ENCODE measurements at regions not wholly inside any gene's neighbourhood (a gene's known extent, or its start where the extent isn't known, plus 50 kb on each side); places are given as distances from the start of the nearest gene placed in this dataset.

DNA sequence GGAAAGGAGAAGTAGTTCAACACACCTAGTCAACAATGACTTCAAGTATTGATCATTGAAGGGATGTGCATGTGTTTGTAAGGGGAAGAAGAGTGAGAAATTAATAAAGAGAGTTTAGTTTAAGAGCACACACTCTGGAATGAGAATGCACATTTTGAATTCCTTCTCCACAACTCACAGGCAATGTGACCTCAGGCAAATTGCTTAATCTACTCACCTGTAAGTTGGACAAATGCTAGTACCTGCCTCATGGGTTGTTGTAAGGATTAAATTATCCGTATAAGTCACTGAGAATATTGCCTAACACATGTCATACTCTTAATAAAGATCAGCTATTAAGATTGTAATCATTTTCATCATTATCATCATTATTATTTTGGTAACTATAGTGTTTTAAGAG lies 204.0 kb upstream of the NFIA start:
- H3K79me1 ChIP-seq (ENCODE audit: low read depth, low read length): no peaks in the 10 kb centered on the region
- no peaks in the 10 kb centered on the region for H3K9me3 ChIP-seq (ENCODE audit: insufficient read depth in 2 of 2, low read depth in 1 of 2, low read length in 1 of 2)
- no peak overlapping the region for H2BK5ac ChIP-seq (ENCODE audit: low read depth, low read length)
- H2BK15ac ChIP-seq (ENCODE audit: low read length): no peak overlapping the region
- H3K23ac ChIP-seq (ENCODE audit: insufficient read length): no peak overlapping the region
- no peak overlapping the region for H3K4ac ChIP-seq (replicated peaks; ENCODE audit: insufficient read length, low read depth, low read length)
- H3K36me3 ChIP-seq (ENCODE audit: control insufficient read depth in 2 of 4, insufficient read depth in 4 of 4, low read length in 3 of 4): no peaks in the 10 kb centered on the region
- ChIA-PET CTCF (ENCODE audit: partially characterized antibody) (no interaction called here), POLR2A (ENCODE audit: partially characterized antibody) (no interaction called here)
- no peak overlapping the region for H3K14ac ChIP-seq (ENCODE audit: insufficient read length)
- H3K4me1 ChIP-seq (replicated peaks in 1 of 4; ENCODE audit: control insufficient read depth in 3 of 4, insufficient read depth in 4 of 4, low read length in 3 of 4): no peaks in the 10 kb centered on the region
- no peaks in the 10 kb centered on the region for H3K79me2 ChIP-seq (ENCODE audit: control insufficient read depth in 1 of 2, insufficient read depth in 2 of 2, low read length in 2 of 2)
- H3K9ac ChIP-seq (replicated peaks in 1 of 4; ENCODE audit: extremely low read depth in 1 of 4, low read depth in 3 of 4, low read length in 3 of 4): no peak overlapping the region
- H4K20me1 ChIP-seq (replicated peaks in 1 of 2; ENCODE audit: control insufficient read depth in 1 of 2, insufficient read depth in 2 of 2, low read length in 2 of 2): no peaks in the 10 kb centered on the region
- no peak overlapping the region for H2BK20ac ChIP-seq (ENCODE audit: low read length)
- no peak overlapping the region for H3K4me2 ChIP-seq (ENCODE audit: insufficient read depth in 1 of 2, low read depth in 2 of 2, low read length in 2 of 2)
- no peak overlapping the region for H4K5ac ChIP-seq (ENCODE audit: insufficient read length, low read depth, low read length)
- no peak for FAIRE-seq
- WGBS, 2 experiments (ENCODE audit: extremely low coverage in 1 of 2, insufficient coverage in 1 of 2, insufficient read length in 1 of 2, insufficient replicate concordance in 2 of 2, low coverage in 1 of 2, low lambda C conversion rate in 2 of 2, missing lambda C conversion rate in 1 of 2): 88% methylated on average over 1 of the region's 1 CpG; no CpG with 5 or more reads in 1 of the 2 experiments
- no peak overlapping the region for H3K56ac ChIP-seq (replicated peaks; ENCODE audit: insufficient read length, low read depth, low read length)
- H3K27ac ChIP-seq (ENCODE audit: low read depth, low read length): no peak overlapping the region
- H3K23me2 ChIP-seq (ENCODE audit: low read depth, low read length): no peaks in the 10 kb centered on the region
- no peak overlapping the region for H2BK120ac ChIP-seq (replicated peaks; ENCODE audit: low read depth, low read length)
- H4K8ac ChIP-seq (ENCODE audit: extremely low read depth, insufficient read depth, low read length): no peak overlapping the region
- H3K27me3 ChIP-seq (replicated peaks in 1 of 4; ENCODE audit: control insufficient read depth in 3 of 4, extremely low read depth in 1 of 4, insufficient read depth in 3 of 4, low read length in 3 of 4): peaks cover 0 to 1% (median 0%) of the 10 kb centered on the region in 4 experiments; a peak in 1 of 7 replicates
- no peak overlapping the region for H2AK5ac ChIP-seq (ENCODE audit: low read depth, low read length)
- no peak overlapping the region for H2AFZ ChIP-seq (ENCODE audit: low read length)
- H3K18ac ChIP-seq (ENCODE audit: extremely low read depth, low read length): no peak overlapping the region
- H2BK12ac ChIP-seq (ENCODE audit: low read depth, low read length): no peak overlapping the region
- no peak overlapping the region for H3K4me3 ChIP-seq (ENCODE audit: extremely low read depth in 1 of 4, insufficient read depth in 2 of 4, low read depth in 3 of 4, low read length in 4 of 4)
- no peak for DNase-seq (ENCODE audit: low read depth in 1 of 2, low spot score in 2 of 2)
- no peak overlapping the region for H4K91ac ChIP-seq (replicated peaks; ENCODE audit: insufficient read length, low read length)
- TF ChIP-seq TAF1 (IDR thresholded peaks at IDR 0.05; ENCODE audit: low read depth, low read length) (no peak), PHF8 (conservative IDR thresholded peaks at IDR 0.05; ENCODE audit: low read depth, low read length) (no peak), SIRT6 (IDR thresholded peaks at IDR 0.05; ENCODE audit: low read length) (no peak), CTBP2 (IDR thresholded peaks at IDR 0.05; ENCODE audit: borderline replicate concordance, insufficient read depth, insufficient read length, low read length) (no peak), POLR2A (IDR thresholded peaks at IDR 0.05; ENCODE audit: control extremely low read depth in 1 of 2, low read depth in 2 of 2, low read length in 2 of 2) (no peak), SUZ12 (IDR thresholded peaks at IDR 0.05; ENCODE audit: low read length) (no peak), EP300 (IDR thresholded peaks at IDR 0.05; ENCODE audit: borderline replicate concordance in 1 of 2, low read depth in 2 of 2, low read length in 2 of 2) (no peak), CBX5 (IDR thresholded peaks at IDR 0.05; ENCODE audit: low read depth, low read length) (no peak), BRCA1 (IDR thresholded peaks at IDR 0.05; ENCODE audit: low read depth, low read length) (no peak), YY1 (IDR thresholded peaks at IDR 0.05; ENCODE audit: low read depth, low read length) (no peak)
- TF ChIP-seq, protein P1, sequence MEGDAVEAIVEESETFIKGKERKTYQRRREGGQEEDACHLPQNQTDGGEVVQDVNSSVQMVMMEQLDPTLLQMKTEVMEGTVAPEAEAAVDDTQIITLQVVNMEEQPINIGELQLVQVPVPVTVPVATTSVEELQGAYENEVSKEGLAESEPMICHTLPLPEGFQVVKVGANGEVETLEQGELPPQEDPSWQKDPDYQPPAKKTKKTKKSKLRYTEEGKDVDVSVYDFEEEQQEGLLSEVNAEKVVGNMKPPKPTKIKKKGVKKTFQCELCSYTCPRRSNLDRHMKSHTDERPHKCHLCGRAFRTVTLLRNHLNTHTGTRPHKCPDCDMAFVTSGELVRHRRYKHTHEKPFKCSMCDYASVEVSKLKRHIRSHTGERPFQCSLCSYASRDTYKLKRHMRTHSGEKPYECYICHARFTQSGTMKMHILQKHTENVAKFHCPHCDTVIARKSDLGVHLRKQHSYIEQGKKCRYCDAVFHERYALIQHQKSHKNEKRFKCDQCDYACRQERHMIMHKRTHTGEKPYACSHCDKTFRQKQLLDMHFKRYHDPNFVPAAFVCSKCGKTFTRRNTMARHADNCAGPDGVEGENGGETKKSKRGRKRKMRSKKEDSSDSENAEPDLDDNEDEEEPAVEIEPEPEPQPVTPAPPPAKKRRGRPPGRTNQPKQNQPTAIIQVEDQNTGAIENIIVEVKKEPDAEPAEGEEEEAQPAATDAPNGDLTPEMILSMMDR (IDR thresholded peaks at IDR 0.05; ENCODE audit: control extremely low read depth in 1 of 3, insufficient read depth in 1 of 3, low read depth in 1 of 3, low read length in 3 of 3): no peak
- TF ChIP-seq, protein P2, sequence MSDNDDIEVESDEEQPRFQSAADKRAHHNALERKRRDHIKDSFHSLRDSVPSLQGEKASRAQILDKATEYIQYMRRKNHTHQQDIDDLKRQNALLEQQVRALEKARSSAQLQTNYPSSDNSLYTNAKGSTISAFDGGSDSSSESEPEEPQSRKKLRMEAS (IDR thresholded peaks at IDR 0.05): no peak
